WI38 (cell line): ENCODE measurements at regions not wholly inside any gene's neighbourhood (a gene's known extent, or its start where the extent isn't known, plus 50 kb on each side); places are given as distances from the start of the nearest gene placed in this dataset.

Experiments used
- H3K4me3 ChIP-seq: 2 replicates; pipeline ENCODE4 v1.5.1; 2011; ENCODE audit warnings: low read depth, mild to moderate bottlenecking, control low read depth, low read length
- CTCF ChIP-seq: IDR thresholded peaks from 2 replicates; pipeline ENCODE4 v1.5.1; 2012; ENCODE audit warnings: low read depth, mild to moderate bottlenecking, control low read depth, low read length

- TF ChIP-seq CTCF, result no peak
- H3K4me3 ChIP-seq, result no peak overlapping the region
These were observed 219.4 kb downstream of the NKX6-1 start for GRCh38 chr4:84279678-84280077.

GRCh38 chr4:84277923-84278322 is 221.2 kb downstream of the NKX6-1 start:
- no peak for TF ChIP-seq CTCF
- no peak overlapping the region for H3K4me3 ChIP-seq

GRCh38 chr4:84276752-84277151 is 222.3 kb downstream of the NKX6-1 start:
- H3K4me3 ChIP-seq, result no peak overlapping the region
- no peak for TF ChIP-seq CTCF

- TF ChIP-seq CTCF, result no peak
- H3K4me3 ChIP-seq, result no peak overlapping the region
These were observed 229.5 kb downstream of the NKX6-1 start for GRCh38 chr4:84269536-84270044.

- TF ChIP-seq CTCF, result no peak
- no peak overlapping the region for H3K4me3 ChIP-seq
These were observed 234.4 kb downstream of the NKX6-1 start for GRCh38 chr4:84264652-84265051.

- TF ChIP-seq CTCF, result no peak
- H3K4me3 ChIP-seq, result no peak overlapping the region
These were observed 235.7 kb downstream of the NKX6-1 start for GRCh38 chr4:84263415-84263814.

- no peak for TF ChIP-seq CTCF
These were observed 238.6 kb downstream of the NKX6-1 start for GRCh38 chr4:84260495-84260894.

More at GRCh38 chr4:84260495-84260894, 238.6 kb downstream of the NKX6-1 start:
- no peak overlapping the region for H3K4me3 ChIP-seq
